ENCODE measurements at regions not wholly inside any gene's neighbourhood (a gene's known extent, or its start where the extent isn't known, plus 50 kb on each side); places are given as distances from the start of the nearest gene placed in this dataset.

GRCh38 chr4:11626066-11626465, 197.4 kb upstream of the HS3ST1 start:
- H3K27me3 ChIP-seq, result no peaks in the 10 kb centered on the region
- ATAC-seq (no peak), DNase-seq (no peak), FAIRE-seq (no peak)
- no peaks in the 10 kb centered on the region for H3K4me1 ChIP-seq
- H3K36me3 ChIP-seq, result no peaks in the 10 kb centered on the region
- 45 to 53% methylated on average over 4 of the region's 4 CpGs for WGBS, 2 donors
- no peak overlapping the region for H3K27ac ChIP-seq
- intact Hi-C loops (cut with DNase I), result no loop called here
- H3K9me3 ChIP-seq, result no peaks in the 10 kb centered on the region
- no peak for TF ChIP-seq CTCF (IDR thresholded peaks at IDR 0.05)
- no peak overlapping the region for H3K4me3 ChIP-seq

- Histone ChIP-seq H3K27ac (no peak overlapping the region), H3K4me1 (no peaks in the 10 kb centered on the region), H3K4me3 (no peak overlapping the region), H3K36me3 (no peaks in the 10 kb centered on the region), H3K9me3 (no peaks in the 10 kb centered on the region), H3K27me3 (no peaks in the 10 kb centered on the region)
- DNase-seq (no peak), FAIRE-seq (no peak), ATAC-seq (no peak)
- intact Hi-C loops (cut with DNase I), result no loop called here
- no peak for TF ChIP-seq CTCF (IDR thresholded peaks at IDR 0.05)
- 68 to 84% methylated on average over 7 of the region's 7 CpGs for WGBS, 2 donors
Observed at GRCh38 chr4:11625211-11625610, 196.5 kb upstream of the HS3ST1 start.

GRCh38 chr4:11624370-11624769, 195.7 kb upstream of the HS3ST1 start:
- DNase-seq (no peak), ATAC-seq (no peak), FAIRE-seq (no peak)
- intact Hi-C loops (cut with DNase I), result no loop called here
- no peak overlapping the region for H3K4me3 ChIP-seq
- no peak for TF ChIP-seq CTCF (IDR thresholded peaks at IDR 0.05)
- no peak overlapping the region for H3K27ac ChIP-seq
- no peaks in the 10 kb centered on the region for H3K4me1 ChIP-seq
- no peaks in the 10 kb centered on the region for H3K27me3 ChIP-seq
- WGBS, 2 donors, result 32 to 56% methylated on average over 2 of the region's 2 CpGs
- no peaks in the 10 kb centered on the region for H3K36me3 ChIP-seq
- no peaks in the 10 kb centered on the region for H3K9me3 ChIP-seq

- FAIRE-seq (peak; percentile 23), DNase-seq (peak in 1 of 6 donors; percentile 17), ATAC-seq (peak in 3 of 4 donors; percentile 64 to 70 (median 65))
- 74 to 82% methylated on average over 1 of the region's 1 CpG for WGBS, 2 donors
- no peaks in the 10 kb centered on the region for H3K27me3 ChIP-seq
- no peak overlapping the region for H3K4me3 ChIP-seq
- intact Hi-C loops (cut with DNase I), result no loop called here
- H3K9me3 ChIP-seq, result no peaks in the 10 kb centered on the region
- no peaks in the 10 kb centered on the region for H3K4me1 ChIP-seq
- TF ChIP-seq CTCF (IDR thresholded peaks at IDR 0.05), result no peak
- no peaks in the 10 kb centered on the region for H3K36me3 ChIP-seq
- H3K27ac ChIP-seq, result no peak overlapping the region
Observed at GRCh38 chr4:11623726-11624037, 195.0 kb upstream of the HS3ST1 start.

- H3K27ac ChIP-seq, result no peak overlapping the region
- no peak for DNase-seq
Observed at GRCh38 chr4:11622961-11623725, 194.4 kb upstream of the HS3ST1 start.

More at GRCh38 chr4:11622961-11623725, 194.4 kb upstream of the HS3ST1 start:
- Histone ChIP-seq H3K27me3 (no peaks in the 10 kb centered on the region), H3K9me3 (no peaks in the 10 kb centered on the region), H3K4me3 (no peak overlapping the region), H3K36me3 (no peaks in the 10 kb centered on the region), H3K4me1 (no peaks in the 10 kb centered on the region)
- WGBS, 2 donors, result 66 to 74% methylated on average over 10 of the region's 10 CpGs
- FAIRE-seq (no peak), ATAC-seq (no peak)
- intact Hi-C loops (cut with DNase I), result no loop called here
- no peak for TF ChIP-seq CTCF (IDR thresholded peaks at IDR 0.05)

Data from pancreas (tissue), 10 donors.